HepG2 (cell line): ENCODE measurements at regions not wholly inside any gene's neighbourhood (a gene's known extent, or its start where the extent isn't known, plus 50 kb on each side); places are given as distances from the start of the nearest gene placed in this dataset.

ENCODE experiments used
- ATAC-seq: fragments of 200-7000 bp; cut with Tn5 transposase; 3 replicates; pipeline ENCODE4 v1.9.1; 2020; ENCODE audit warnings: mild to moderate bottlenecking, moderate library complexity
- BruUV-seq: library from RNA; stranded (reverse); fragments of 400-500 nt; replicated peaks from 2 replicates; lab custom pipeline; 2021; lab: Mats Ljungman, UMichigan
- CTCF ChIA-PET: fragments of 300-600 bp; formaldehyde crosslinking; extraction: SDS; loops from one replicate; lab custom pipeline; 2021; ENCODE audit warnings: low total read pairs, inconsistent platforms, low intra/inter-chr PET ratio; lab: Yijun Ruan, JAX
- POLR2A ChIA-PET: fragments of 350-600 bp; sonication (Branson Sonifier 250); formaldehyde crosslinking; loops from one replicate; lab custom pipeline; 2020; ENCODE audit warnings: antibody characterized with exemption, inconsistent platforms; lab: Yijun Ruan, JAX
- DNase-seq: peaks from one replicate; pipeline ENCODE4 v3.0.0-alpha.2; 2015; ENCODE audit warnings: low spot score
- FAIRE-seq: peaks from 3 replicates; lab custom pipeline; 2011; peaks lifted over from hg19 to GRCh38; lab: Jason Lieb, UNC
- H2AFZ ChIP-seq: one replicate; pipeline ENCODE4 v1.6.1; 2011; ENCODE audit warnings: low read length, inconsistent platforms
- H3K27ac ChIP-seq: fragments of 300-600 bp; 3 replicates; pipeline ENCODE4 v1.8.0; 2011; ENCODE audit warnings: mixed run types, mild to moderate bottlenecking, mixed read lengths, low read length, inconsistent platforms; ENCODE audit not compliant: insufficient read depth; ENCODE audit errors: extremely low read length
- H3K27me3 ChIP-seq, 2 experiments: fragments of 200-600 bp in 1 of 2; 2 replicates in 1 of 2; 3 replicates in 1 of 2; pipeline versions ENCODE4 v1.6.0 to v1.8.0; 2011; ENCODE audit warnings: low read length in 2 of 2, mild to moderate bottlenecking in 2 of 2, moderate library complexity in 2 of 2, inconsistent platforms in 1 of 2; ENCODE audit not compliant: insufficient read depth in 2 of 2, control insufficient read depth in 1 of 2
- H3K36me3 ChIP-seq, 2 experiments: fragments of 200-600 bp in 1 of 2; replicated peaks in 1 of 2; 2 replicates in 1 of 2; 3 replicates in 1 of 2; pipeline versions ENCODE4 v1.5.1 to v1.8.0; 2011; ENCODE audit warnings: low read length in 2 of 2, inconsistent platforms in 1 of 2; ENCODE audit not compliant: insufficient read depth in 2 of 2, control insufficient read depth in 1 of 2
- H3K4me1 ChIP-seq: 2 replicates; pipeline ENCODE4 v1.5.1; 2012; ENCODE audit warnings: low read length, inconsistent platforms; ENCODE audit not compliant: insufficient read depth
- H3K4me2 ChIP-seq: 2 replicates; pipeline ENCODE4 v1.6.0; 2011; ENCODE audit warnings: low read depth, low read length, inconsistent platforms
- H3K4me3 ChIP-seq, 3 experiments: fragments of 200-600 bp in 1 of 3; sonication (generic), shearing (Covaris generic) in 1 of 3; replicated peaks in 1 of 3; 2 replicates each; pipeline ENCODE4 v1.5.1; 2011 to 2016; ENCODE audit warnings: low read length in 3 of 3, inconsistent platforms in 2 of 3, low read depth in 2 of 3, mild to moderate bottlenecking in 2 of 3, control low read depth in 1 of 3, mixed read lengths in 1 of 3; ENCODE audit not compliant: insufficient read depth in 1 of 3
- H3K79me2 ChIP-seq: one replicate; pipeline ENCODE4 v1.6.1; 2011; ENCODE audit warnings: low read length, inconsistent platforms; ENCODE audit not compliant: insufficient read depth
- H3K9ac ChIP-seq: 2 replicates; pipeline ENCODE4 v1.6.0; 2011; ENCODE audit warnings: mild to moderate bottlenecking, low read depth, low read length, inconsistent platforms; ENCODE audit not compliant: insufficient read depth
- H3K9me3 ChIP-seq: 2 replicates; pipeline ENCODE4 v1.5.1; 2012; ENCODE audit warnings: mild to moderate bottlenecking, low read length
- H4K20me1 ChIP-seq: 2 replicates; pipeline ENCODE4 v1.6.0; 2011; ENCODE audit warnings: inconsistent platforms, mild to moderate bottlenecking, low read length, moderate library complexity; ENCODE audit not compliant: insufficient read depth
- ASH2L ChIP-seq: fragments of 300-600, 200-600 bp; sonication (generic); IDR thresholded peaks from 2 replicates; pipeline ENCODE4 v1.7.0; 2017; ENCODE audit warnings: low read depth, mild to moderate bottlenecking, moderate library complexity, mixed read lengths, low read length; ENCODE audit not compliant: insufficient read length
- EP300 ChIP-seq, 3 experiments: sonication (generic) in 1 of 3; formaldehyde crosslinking in 1 of 3; IDR thresholded peaks; 2 replicates each; pipeline versions ENCODE4 v1.5.1 to v1.6.1; 2011 to 2020; ENCODE audit warnings: low read depth in 2 of 3, low read length in 2 of 3, borderline replicate concordance in 1 of 3, improper control_type of control experiment in 1 of 3, mild to moderate bottlenecking in 1 of 3, missing genetic modification reagents in 1 of 3, moderate library complexity in 1 of 3
- GTF2F1 ChIP-seq: fragments of 150-350 bp; IDR thresholded peaks from 2 replicates; pipeline ENCODE4 v1.6.1; 2014; ENCODE audit warnings: low read length
- HHEX ChIP-seq: IDR thresholded peaks from 2 replicates; pipeline ENCODE4 v1.6.1; 2016; ENCODE audit warnings: control low read depth
- KDM1A ChIP-seq: IDR thresholded peaks from 2 replicates; pipeline ENCODE4 v1.6.1; 2016; ENCODE audit warnings: missing compliant biosample characterization
- KLF9 ChIP-seq: IDR thresholded peaks from 2 replicates; pipeline ENCODE4 v1.6.1; 2016; ENCODE audit warnings: low read depth
- MAFF ChIP-seq: IDR thresholded peaks from 2 replicates; pipeline ENCODE4 v1.6.1; 2011; ENCODE audit warnings: low read depth, low read length, improper control_type of control experiment
- MAFK ChIP-seq, 2 experiments: IDR thresholded peaks in 1 of 2; conservative IDR thresholded peaks in 1 of 2; 2 replicates each; pipeline ENCODE4 v1.6.1; 2011; ENCODE audit warnings: improper control_type of control experiment in 2 of 2, low read length in 2 of 2
- NBN ChIP-seq: fragments of 450-650 bp; conservative IDR thresholded peaks from 2 replicates; pipeline ENCODE4 v1.6.1; 2017
- NR3C1 ChIP-seq: sonication (generic); formaldehyde crosslinking; IDR thresholded peaks from 2 replicates; pipeline ENCODE4 v1.4.0; 2020; ENCODE audit warnings: missing genetic modification reagents
- RARG ChIP-seq: sonication (generic); formaldehyde crosslinking; IDR thresholded peaks from 2 replicates; pipeline ENCODE4 v1.4.0; 2020; ENCODE audit warnings: low read depth, mild to moderate bottlenecking, missing genetic modification reagents
- SOX6 ChIP-seq, 2 experiments: fragments of 450-650 bp in 1 of 2; sonication (generic) in 1 of 2; formaldehyde crosslinking in 1 of 2; IDR thresholded peaks; 2 replicates each; pipeline versions ENCODE4 v1.4.0 to v1.6.1; 2017 to 2020; ENCODE audit warnings: antibody characterized with exemption in 1 of 2, mild to moderate bottlenecking in 1 of 2, missing genetic modification reagents in 1 of 2
- TARDBP ChIP-seq: sonication (generic); formaldehyde crosslinking; IDR thresholded peaks from 2 replicates; pipeline ENCODE4 v1.8.0; 2022; ENCODE audit warnings: mild to moderate bottlenecking, missing genetic modification reagents
- TCF7 ChIP-seq: sonication (generic); IDR thresholded peaks from 2 replicates; pipeline ENCODE4 v1.6.1; 2016; ENCODE audit warnings: antibody characterized with exemption, low read depth
- ZNF451 ChIP-seq: sonication (generic); formaldehyde crosslinking; IDR thresholded peaks from 2 replicates; pipeline ENCODE4 v1.5.0; 2020; ENCODE audit warnings: mild to moderate bottlenecking, missing genetic modification reagents
- ZNF629 ChIP-seq: sonication (generic); formaldehyde crosslinking; conservative IDR thresholded peaks from 2 replicates; pipeline ENCODE4 v1.5.0; 2020; ENCODE audit warnings: missing genetic modification reagents
- ZNF713 ChIP-seq: sonication (generic); formaldehyde crosslinking; IDR thresholded peaks from 2 replicates; pipeline ENCODE4 v1.4.0; 2020; ENCODE audit warnings: mild to moderate bottlenecking, missing genetic modification reagents
- ZNF816 ChIP-seq: sonication (generic); formaldehyde crosslinking; IDR thresholded peaks from 2 replicates; pipeline ENCODE4 v1.8.0; 2022; ENCODE audit warnings: missing genetic modification reagents, mild to moderate bottlenecking, borderline replicate concordance
- WGBS: methylation state at CpG from one replicate; pipeline ENCODE4 v1.1.6; 2017; ENCODE audit warnings: low lambda C conversion rate; 5-methylcytosine and 5-hydroxymethylcytosine counted together
- in situ Hi-C: cut with HindIII; loops from 2 replicates; pipeline ENCODE4 v1.10.0; 2017; ENCODE audit warnings: low pct_unique_long_range_greater_than_20kb; ENCODE audit not compliant: extremely low pct_ligation_motif_present
- intact Hi-C: fragments of 100-400 bp; cut with micrococcal nuclease; formaldehyde crosslinking; loops from one replicate; pipeline ENCODE4 v1.10.0; 2022; ENCODE audit not compliant: unreplicated experiment
- TF ChIP-seq, protein P1 (sequence below): sonication (generic); formaldehyde crosslinking; IDR thresholded peaks from 2 replicates; pipeline ENCODE4 v1.4.0; 2020; ENCODE audit warnings: missing genetic modification reagents, mild to moderate bottlenecking, borderline replicate concordance

DNA sequence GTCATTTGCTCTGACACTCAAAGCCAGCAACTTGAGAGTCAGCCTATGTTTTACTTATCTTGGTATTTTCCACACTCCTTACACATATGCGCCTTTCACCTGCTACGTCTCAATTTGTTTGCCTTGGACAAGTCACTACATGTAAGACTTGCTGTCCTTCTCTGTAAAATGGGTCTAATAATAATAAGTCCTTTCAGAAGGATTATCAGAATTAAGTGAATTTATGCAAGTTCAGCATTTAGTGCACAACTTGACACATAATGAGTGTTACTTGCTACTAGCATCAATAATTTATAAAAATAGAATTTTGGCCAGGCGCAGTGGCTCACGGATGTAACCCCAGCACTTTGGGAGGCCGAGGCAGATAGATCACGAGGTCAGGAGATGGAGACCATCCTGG is 71.1 kb upstream of the UBL3 start:
- H3K79me2 ChIP-seq: no peaks in the 10 kb centered on the region
- H3K36me3 ChIP-seq: no peaks in the 10 kb centered on the region
- H3K27ac ChIP-seq: no peak overlapping the region
- H3K27me3 ChIP-seq: no peaks in the 10 kb centered on the region
- FAIRE-seq: no peak
- no peak overlapping the region for H2AFZ ChIP-seq
- no peak for ATAC-seq
- TF ChIP-seq, protein P1, sequence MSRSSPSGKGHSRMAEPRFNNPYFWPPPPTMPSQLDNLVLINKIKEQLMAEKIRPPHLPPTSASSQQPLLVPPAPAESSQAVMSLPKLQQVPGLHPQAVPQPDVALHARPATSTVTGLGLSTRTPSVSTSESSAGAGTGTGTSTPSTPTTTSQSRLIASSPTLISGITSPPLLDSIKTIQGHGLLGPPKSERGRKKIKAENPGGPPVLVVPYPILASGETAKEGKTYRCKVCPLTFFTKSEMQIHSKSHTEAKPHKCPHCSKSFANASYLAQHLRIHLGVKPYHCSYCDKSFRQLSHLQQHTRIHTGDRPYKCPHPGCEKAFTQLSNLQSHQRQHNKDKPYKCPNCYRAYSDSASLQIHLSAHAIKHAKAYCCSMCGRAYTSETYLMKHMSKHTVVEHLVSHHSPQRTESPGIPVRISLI (CRISPR knock-in tag): no peak
- TF ChIP-seq HHEX (CRISPR knock-in tag) (no peak), MAFK (conservative IDR thresholded peaks at IDR 0.05 in 1 of 2, IDR thresholded peaks at IDR 0.05 in 1 of 2; ENCODE audit: low read length in 2 of 2) (peak; percentile 92 to 94), KLF9 (no peak), MAFF (peak; percentile 90), ZNF629 (CRISPR knock-in tag) (peak; percentile 83), KDM1A (0 out of 2 replicates have a peak, but pooled peaks have one; percentile 17)
- TF ChIP-seq, all 625 proteins: peak for 4
- WGBS: 97% methylated on average over 6 of the region's 6 CpGs
- H3K4me1 ChIP-seq: peaks cover 72% of the 10 kb centered on the region
- H3K4me2 ChIP-seq: no peak overlapping the region
- no peak overlapping the region for H3K4me3 ChIP-seq
- CTCF ChIA-PET: no interaction called here
- no peaks in the 10 kb centered on the region for H4K20me1 ChIP-seq
- no peak for DNase-seq
- in situ Hi-C loops (loop anchor here (5.0 to 10.0 kb wide), 2 partner anchors 69 to 147 kb away; partner anchors contain the start of gene UBL3), intact Hi-C loops (no loop called here)
- POLR2A ChIA-PET: interaction anchor here (5.5 kb wide), 1 partner anchor 71 kb away, joined by 58 read pairs; the partner anchor contains the start of gene UBL3
- BruUV-seq: no TSS peak
- H3K9ac ChIP-seq: no peak overlapping the region
- H3K9me3 ChIP-seq: no peaks in the 10 kb centered on the region

DNA sequence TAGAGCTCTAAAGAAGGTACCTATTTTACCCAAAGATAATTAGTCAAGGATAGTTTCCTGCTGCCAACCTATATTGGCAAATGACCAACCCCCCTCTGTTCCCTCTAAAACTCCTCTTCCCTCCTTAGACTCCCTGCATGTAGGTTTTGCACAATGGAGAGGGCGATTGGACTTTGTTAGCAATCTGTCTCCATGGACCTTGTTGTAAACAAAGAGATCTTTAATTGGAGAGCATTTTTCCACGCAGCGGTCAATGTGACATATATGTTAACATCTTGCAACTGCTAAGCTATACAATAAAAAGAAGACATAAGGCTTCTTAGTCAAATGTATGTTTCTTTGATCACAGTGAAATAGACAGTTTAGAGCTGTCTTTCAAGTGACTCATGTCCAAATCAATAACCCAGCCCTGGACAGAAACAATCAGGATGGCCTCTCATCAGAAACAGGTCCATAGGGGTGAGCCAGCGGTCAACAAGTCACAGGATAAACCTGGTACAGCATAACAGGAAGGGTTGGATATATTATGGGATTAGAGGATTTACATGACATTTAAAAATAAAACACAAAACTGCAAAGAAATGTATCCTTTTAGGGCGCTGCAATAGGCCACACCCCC is 69.7 kb upstream of the UBL3 start:
- CTCF ChIA-PET: no interaction called here
- in situ Hi-C loops: loop anchor here (5.0 to 10.0 kb wide), 2 partner anchors 68 to 145 kb away; partner anchors contain the start of gene UBL3
- FAIRE-seq: no peak
- TF ChIP-seq ZNF451 (CRISPR knock-in tag) (no peak), NR3C1 (CRISPR knock-in tag) (no peak), NBN (no peak), TCF7 (peak; percentile 53), ZNF816 (CRISPR knock-in tag) (no peak), GTF2F1 (no peak), KLF9 (no peak), EP300 (IDR thresholded peaks at IDR 0.05; ENCODE audit: low read depth in 2 of 2, low read length in 2 of 2) (peak in 1 of 2 experiments; percentile 65; a peak in 2 of 4 replicates), EP300 (CRISPR knock-in tag; IDR thresholded peaks at IDR 0.05; ENCODE audit: borderline replicate concordance) (no peak), MAFF (no peak), ASH2L (peak; percentile 47), ZNF713 (CRISPR knock-in tag) (no peak), RARG (CRISPR knock-in tag) (no peak), TARDBP (CRISPR knock-in tag) (no peak), SOX6 (IDR thresholded peaks at IDR 0.05) (no peak), SOX6 (CRISPR knock-in tag; IDR thresholded peaks at IDR 0.05) (peak; percentile 53)

More for the DNA sequence above, 69.7 kb upstream of the UBL3 start:
- Histone ChIP-seq H3K79me2 (no peaks in the 10 kb centered on the region), H3K36me3 (no peaks in the 10 kb centered on the region), H3K27ac (no peak overlapping the region), H2AFZ (no peak overlapping the region), H3K9me3 (no peaks in the 10 kb centered on the region), H3K4me2 (peak overlapping the region; percentile 34), H3K4me1 (peaks cover 59% of the 10 kb centered on the region), H4K20me1 (no peaks in the 10 kb centered on the region), H3K9ac (no peak overlapping the region), H3K27me3 (no peaks in the 10 kb centered on the region), H3K4me3 (no peak overlapping the region)
- BruUV-seq: no TSS peak
- POLR2A ChIA-PET: interaction anchor here (5.5 kb wide), 1 partner anchor 70 kb away, joined by 58 read pairs; the partner anchor contains the start of gene UBL3
- intact Hi-C loops: no loop called here
- WGBS: 18% methylated on average over 5 of the region's 5 CpGs
- DNase-seq (peak; percentile 63), ATAC-seq (peak; percentile 23; the same call in 1 of the 3 replicates)
